Umbilical cord (tissue), 1 donor: ENCODE measurements at regions not wholly inside any gene's neighbourhood (a gene's known extent, or its start where the extent isn't known, plus 50 kb on each side); places are given as distances from the start of the nearest gene placed in this dataset.

Source experiments
- DNase-seq: peaks from one replicate; pipeline ENCODE4 v3.0.0-alpha.2; 2015; ENCODE audit warnings: low spot score

DNA sequence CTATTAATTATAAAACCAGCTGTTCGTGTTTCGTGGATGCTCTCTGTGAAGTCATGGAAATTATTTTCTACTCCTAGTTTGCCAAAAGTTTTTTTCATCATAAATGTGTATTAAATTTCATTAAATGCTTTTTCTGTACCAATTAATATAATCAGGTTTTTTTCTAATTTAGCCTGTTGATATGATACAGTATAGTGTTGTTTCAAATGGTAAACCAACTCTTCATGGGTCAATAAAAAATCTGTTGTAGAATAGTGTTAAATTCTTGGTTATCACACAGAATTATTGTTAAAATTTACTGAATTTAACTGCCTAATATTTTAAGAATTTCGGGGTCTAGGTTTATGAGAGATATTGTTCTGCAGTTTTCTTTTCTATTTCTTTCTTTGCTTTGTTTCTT is 505.9 kb upstream of the MANEA start:
- DNase-seq = no peak

DNA sequence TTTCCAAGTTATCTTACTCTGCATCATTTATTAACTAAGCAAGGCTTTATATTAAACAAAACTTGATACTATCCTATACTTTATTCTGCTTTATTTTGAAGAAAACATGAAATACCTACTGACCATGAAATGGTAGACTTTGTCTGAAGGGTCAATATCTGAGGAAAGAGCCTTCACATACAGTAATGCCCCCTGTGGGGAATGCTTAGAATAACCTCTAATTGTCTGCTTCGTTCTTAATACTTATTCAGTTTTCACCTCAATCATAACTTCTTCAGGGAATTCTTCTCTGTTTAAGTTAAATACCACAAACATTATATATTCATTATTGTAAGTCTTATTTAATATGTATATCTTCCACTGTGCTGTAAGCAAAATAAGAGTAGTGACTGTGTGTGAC is 498.9 kb upstream of the MANEA start:
- no peak for DNase-seq

DNA sequence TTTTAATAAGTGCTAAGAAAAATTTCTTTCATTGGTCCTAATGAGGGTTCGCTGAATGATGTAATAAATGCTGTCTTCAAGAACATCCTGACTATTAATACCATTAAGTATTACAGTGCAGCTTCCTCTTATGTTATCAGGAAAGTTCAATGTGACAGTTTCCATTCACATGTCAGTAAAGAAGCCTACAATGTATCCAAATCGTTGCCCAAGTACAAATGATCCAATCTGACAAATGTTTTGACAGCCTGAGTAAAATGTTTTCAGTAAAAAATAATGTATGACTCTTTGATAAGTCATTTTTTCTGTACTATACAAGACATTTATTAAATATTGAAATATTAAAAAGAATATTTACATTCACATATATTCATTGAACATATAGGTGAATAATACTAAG is 496.1 kb upstream of the MANEA start:
- DNase-seq = no peak

DNA sequence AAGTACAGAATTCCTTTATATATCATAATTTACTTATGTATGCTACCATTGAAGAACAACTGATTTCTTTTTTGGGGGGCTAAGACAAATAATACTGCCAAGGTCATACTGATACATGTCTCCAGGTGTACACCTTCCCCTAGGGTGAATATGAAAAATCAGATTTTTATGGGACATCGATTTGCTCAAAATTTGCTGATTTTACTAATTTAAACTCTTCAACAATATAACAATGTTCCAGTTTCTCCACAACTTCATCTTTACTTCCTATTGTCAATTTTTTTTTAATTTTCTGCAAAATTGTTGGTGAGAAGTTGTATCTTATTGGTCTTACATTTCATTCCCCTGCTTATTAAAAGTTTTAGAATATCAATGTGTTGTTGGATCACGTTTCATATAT is 495.4 kb upstream of the MANEA start:
- DNase-seq = no peak

DNA sequence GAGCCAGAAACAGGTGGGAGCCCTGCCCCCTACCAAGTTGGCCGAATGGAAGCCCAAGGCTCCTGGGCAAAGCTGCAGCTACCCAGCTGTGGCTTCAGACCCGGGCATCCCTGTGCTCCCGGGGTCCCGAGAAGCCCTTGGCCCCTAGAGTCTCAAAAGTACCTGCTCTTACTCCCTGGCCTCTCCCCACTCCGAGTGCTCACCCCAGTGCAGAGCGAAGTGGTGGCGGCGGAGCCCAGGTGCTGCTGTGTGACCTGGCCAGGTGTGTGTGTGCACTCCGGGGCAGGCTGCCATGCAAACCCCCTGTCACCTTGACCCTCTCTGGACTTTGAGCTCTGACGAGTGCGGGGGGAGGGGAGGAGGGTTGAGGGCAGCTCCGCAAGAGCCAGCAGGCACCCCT is 493.8 kb upstream of the MANEA start:
- no peak for DNase-seq

DNA sequence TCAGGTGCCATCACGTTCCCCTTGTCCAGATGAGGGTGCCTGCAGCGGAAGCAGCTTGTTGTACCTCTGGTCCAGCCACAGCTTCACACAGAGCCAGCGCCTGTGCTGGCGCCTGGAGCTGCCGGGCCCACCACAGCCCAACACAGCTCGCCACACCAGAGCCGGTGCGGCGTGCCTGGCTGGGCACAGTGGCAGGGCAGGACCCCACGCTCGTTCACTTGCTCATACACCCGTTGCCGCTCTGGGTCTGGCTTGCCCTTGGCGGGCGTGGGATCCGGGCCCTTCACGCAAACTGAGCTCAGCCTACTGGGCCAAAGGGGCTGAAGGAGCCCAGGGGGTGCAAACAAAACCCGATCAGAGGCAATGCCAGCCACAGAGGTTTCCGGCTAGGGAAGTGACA is 492.5 kb upstream of the MANEA start:
- no peak for DNase-seq

DNA sequence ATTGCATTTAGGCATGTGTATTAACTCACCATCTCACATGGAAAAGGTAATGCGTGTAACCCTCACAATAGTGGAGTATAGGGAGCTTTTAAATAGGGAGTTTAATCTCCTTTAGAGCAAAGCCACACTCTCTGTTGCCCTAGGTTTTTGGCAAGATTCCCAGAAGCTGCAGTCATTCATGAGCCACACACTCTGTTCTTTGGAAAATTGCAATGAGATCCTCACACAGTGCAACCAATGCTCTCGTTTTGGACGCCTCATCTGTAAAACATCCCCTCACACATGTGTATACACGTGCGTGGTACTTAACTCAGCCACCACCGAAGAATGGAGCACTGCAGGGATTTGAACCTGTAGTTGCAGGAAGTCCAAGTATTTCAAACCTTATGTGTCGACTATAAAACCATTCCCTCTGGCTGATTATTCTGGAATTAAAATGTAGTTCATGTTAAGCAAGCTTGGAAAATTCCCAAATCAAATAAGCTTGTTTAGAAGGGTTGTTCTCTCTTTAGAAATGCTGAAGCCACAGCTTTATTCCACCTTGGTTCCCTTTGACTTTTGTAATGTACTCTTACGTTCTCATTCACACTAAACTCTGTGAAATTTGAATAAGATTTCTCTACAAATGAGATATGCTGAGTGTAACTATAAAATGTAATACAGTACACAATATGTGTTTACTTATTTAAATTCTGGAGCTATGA is 489.8 kb upstream of the MANEA start:
- DNase-seq = peak; percentile 74

DNA sequence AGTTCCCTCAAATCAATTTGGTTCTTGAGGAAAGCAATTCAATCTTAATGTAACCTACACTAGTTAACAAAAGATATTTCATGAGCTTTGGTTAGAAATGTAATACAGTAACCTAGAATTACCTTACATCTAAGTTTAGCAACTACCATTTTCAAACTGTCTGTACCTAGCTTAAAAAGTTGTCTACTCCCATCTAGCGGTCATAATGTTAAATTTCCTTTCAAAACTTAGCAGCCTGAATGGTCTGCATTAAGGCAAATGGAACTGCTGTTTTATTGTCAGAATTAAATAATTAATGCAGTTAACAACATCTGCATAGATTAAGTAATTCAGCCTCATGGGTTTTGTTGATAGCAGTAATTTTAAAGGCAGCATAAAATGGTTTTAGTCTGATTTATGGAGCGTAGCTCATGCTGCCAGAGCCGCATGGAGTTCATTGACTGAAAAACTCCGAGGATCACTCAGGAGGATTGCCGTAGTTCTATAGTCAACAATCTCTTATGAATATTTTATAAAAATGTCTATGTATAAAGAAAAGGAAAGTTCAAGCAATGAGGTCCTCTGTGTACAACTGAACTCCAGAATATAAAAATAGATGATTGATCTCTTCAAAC is 485.4 kb upstream of the MANEA start:
- peak; percentile 67 for DNase-seq

DNA sequence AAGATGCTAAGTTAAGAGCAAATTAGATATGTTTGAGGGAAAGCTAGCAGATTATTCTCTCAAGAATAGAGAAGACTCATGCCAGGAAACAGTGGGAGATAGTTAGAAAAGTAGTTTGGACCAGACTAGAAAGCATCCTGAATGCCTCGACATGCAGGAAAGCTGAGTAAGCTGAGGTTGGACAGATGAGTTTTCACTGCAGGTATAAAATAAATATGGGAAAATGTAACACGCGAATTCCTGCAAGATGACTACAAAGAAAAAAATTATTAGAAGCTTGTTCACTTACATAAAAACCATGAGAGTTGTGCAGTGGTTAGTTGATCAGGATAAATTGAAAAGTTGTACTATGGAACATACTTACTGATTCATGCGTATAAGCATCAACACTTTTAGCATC is 484.2 kb upstream of the MANEA start:
- DNase-seq = no peak

DNA sequence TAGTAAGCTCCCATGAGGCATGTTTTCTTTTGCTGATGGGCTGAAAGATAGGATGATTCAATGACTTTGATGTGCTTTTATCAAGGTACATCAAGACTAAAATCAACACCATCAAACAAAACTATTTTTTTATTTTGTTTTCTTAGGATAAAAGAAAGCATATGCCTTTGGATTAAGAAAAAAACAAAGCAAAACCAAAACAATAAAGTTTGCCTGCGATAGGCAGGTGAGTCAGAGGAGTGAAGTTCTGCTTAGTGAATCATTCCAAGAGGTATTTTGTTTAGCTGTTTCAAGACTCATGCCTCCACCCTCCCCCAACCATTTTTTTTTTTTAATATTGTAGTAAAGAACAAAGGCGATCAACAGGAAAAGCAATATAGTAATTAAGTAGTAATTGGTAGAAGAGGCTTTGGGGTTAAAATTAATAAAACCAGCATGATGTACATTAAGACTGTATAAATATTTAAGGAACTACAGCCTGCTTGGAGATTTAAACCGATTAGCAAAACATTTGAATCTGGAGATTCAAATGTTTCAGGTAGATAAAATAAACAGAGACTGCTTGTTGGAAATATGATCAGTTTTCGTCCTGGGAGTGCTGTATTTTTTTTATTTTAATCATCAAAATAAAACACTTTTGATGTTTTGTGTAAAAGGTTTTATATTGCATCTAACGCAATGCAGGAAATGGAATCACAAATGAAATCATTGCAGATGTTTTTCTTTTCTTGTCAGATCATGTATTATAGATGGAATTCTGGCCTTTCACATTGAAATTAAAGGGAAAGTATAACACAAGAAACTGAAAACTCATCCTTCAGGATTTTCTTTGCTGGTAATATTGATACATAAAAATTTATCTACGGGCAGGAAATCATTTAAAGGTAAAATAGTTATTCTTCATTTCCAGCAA is 482.3 kb upstream of the MANEA start:
- DNase-seq = no peak

DNA sequence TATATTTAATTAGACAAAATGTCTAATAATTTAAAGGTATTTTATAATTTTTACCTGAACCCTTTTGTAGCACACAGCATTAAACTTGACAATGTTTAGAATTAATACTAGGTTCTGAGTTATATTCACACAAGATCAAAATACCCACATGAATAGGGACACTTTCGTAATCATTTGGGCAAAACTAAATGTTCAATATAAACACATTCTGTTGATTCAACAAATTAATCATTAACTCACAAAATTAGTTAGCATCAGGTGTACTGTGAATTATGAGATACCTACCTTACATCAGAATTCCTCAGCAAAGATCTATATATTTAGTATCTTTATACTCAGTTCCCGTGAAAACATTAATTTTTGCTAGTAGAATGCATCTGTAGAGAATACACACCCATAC is 481.5 kb upstream of the MANEA start:
- no peak for DNase-seq

DNA sequence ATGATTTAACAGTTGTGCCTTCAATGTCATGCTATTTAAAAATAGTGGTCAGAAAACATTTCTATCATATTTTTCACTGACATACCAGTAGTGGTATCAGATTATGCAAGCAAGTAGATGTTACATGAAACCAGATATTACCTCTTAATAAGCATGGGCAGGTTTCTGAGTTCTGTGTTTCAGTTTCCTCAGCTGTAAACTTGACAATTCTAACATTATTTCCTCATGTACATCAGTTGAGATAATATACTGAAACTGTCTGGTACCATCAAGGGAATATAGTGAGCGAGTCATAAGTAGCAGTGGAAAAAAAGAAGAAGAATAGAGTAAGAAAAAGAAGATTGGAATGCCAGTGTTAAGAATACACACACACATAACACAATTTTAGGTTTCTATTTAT is 477.9 kb upstream of the MANEA start:
- no peak for DNase-seq

DNA sequence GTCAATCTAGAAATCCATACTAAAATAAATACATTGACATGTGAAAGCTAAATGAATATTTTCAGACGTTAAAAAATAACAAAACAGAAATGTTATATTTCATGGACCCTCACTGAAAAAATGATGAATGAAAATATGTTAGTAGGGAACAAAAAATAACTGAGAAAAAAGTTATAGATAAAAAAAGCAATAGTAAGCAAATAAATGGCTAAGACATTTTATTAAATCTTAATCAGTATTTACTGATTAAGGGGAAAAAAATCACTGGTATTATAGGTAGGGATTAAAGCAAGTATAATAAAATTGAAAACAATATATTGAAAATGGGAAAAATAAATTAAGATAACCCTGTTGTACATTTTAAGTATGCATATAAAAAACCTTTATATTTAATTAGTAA is 468.1 kb upstream of the MANEA start:
- no peak for DNase-seq

DNA sequence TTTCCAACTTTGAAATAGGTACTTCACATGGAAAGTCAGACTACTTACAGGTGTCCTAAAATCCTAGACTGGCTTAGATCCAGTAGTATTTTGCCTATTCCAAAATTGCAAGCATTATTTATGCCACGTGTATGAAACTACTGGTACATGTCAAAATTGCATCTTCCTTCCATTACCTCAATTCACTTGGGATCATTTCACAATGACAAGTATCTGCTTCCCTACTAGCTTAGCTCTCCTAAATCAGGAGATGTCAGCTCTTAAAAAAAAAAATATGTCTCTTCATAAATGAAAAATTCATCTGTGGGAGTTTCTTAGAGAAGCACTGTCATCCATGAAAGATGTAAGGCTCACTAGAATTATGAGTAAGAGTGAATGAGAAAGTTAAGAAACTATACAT is 466.6 kb upstream of the MANEA start:
- DNase-seq = no peak

DNA sequence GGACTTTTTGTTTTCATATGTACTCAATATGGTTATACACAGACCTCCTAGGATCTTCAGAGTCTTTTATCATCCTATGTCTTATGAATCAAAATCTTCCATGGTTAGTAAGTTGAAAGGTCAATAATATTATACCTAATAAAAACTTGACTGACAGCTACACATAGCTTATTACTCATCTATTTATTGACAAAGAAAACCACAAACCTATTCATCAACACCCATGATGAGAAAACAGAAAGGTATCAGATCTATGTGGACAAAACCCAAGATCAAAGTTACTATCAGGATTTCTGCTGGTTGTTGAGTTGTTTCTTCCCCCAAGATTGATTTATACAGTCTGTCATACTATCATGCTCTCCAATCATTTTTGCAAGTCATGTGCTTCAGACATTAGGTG is 460.1 kb upstream of the MANEA start:
- DNase-seq = no peak

DNA sequence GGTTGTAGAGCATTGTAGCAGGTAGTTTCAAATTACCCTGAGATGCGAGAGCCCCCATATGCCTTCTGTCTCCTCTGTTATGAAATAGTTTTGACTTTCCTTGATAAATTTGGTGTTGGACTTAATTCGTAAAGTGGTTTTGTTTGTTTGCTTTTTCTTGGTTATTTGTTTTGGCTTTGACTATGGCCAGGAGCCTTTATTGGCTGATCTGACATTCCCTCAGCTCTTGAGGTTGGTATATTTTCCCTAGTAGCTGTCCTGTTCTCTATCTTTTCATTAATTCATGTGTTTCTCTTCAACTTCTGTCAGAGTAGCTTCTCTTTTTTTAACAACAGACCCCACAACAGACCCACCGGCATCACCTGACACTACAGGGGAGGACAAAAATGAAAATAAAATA is 457.4 kb upstream of the MANEA start:
- no peak for DNase-seq

DNA sequence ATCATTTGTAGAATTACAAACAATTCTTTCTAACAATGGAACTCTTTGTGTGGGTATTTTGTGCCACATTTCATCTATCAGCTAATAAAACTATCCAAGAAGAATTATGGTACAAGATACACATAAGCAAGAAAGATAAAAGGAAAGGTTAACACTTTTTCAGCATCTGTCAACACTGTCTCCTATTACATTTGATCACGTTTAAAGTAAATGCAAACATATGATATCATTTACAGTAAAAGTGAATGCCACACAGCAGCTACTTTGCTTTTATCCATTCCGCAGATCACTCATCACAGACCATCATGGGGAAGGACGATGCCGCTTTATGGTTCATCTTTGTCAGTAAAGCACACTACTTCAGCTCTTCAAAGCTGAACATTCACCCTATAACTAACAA is 456.4 kb upstream of the MANEA start:
- no peak for DNase-seq

DNA sequence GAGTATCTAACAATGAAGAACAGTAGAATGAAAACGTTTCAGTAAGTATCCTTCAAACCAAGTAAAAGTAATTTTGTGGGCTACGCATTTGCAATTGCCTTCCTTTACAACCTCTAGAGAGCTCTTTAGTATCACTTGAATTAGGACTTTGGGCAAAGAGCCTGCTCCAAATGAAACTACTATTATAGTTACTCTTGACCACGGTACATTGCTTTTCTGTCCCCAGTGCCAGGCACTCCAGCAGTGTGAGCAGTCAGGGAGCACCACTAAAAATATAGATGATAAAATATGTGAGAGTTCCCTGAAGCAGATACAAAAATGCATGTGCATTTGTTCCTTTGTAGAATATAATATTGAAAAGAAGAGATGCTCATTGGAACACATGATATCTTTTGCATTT is 450.1 kb upstream of the MANEA start:
- DNase-seq = no peak

DNA sequence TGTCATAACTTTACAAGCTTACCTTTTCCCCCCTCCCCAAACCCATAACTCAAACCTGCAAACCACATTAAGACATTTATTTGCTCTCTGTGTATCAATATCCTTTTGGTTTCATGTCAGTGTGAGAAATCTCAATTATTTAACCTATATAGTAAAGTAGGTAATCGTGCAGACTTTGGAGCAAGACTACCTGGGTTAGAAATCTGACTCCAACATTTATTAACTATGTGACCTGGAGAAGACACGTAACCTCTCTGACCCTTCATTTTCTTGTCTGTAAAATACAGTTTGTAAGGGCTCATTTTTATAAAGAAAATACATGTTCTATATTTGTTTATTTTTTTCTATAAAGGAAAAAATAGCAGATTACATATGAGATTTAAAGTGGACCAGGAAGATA is 448.9 kb upstream of the MANEA start:
- no peak for DNase-seq

DNA sequence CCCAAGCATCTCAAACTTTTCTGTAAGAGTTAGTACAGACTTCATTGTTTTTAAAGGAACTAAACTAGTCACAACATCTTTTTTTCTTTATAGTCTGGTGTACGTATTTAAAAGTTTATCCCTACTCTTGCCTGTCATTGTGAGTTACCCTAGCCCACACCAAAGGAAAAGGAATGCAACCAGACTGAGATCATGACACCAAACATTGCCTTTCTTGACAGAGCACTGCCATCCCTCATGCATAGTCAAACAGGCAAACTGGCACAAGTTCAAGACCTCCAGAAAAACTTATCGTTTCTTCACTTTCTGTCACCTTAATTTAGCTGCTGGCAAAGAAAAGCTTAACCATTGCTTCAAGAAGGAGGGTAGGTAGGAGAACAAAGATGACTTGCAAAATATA is 448.4 kb upstream of the MANEA start:
- DNase-seq = peak; percentile 2

DNA sequence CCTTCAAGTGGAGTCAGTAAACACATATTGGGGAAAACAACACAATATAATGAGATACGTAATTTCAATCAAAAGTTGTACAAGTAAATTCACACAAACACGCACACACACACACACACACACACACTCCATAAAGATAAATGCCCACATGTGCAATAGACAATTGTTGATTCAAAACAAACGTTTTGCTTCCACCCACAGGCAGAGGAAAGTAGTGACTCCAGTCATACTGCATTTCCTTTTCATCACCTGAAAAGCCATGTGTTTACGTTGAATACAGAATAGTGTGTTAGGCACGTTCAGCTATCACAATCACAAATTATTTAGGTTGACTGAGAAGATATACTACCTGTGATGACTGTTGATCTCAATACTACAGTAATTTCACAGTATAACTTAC is 443.8 kb upstream of the MANEA start:
- no peak for DNase-seq

DNA sequence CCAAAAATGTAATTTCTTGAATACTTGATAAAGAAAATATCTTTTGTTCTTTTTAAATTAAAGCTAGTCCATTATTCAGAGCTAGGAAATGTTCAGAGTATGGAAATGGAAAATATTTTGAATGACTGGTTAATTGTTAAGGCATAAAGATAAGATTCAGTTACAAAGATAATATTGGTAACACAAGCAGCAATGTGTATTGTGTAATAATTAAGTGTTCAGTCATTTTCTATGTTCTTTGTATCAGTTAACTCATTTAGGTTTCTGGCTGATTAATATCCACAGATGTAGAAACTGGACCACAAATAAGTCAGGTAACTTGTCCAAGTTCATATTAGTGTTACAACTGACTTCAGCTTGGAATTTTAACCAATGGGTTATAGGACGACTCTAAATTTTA is 442.2 kb upstream of the MANEA start:
- DNase-seq = no peak

DNA sequence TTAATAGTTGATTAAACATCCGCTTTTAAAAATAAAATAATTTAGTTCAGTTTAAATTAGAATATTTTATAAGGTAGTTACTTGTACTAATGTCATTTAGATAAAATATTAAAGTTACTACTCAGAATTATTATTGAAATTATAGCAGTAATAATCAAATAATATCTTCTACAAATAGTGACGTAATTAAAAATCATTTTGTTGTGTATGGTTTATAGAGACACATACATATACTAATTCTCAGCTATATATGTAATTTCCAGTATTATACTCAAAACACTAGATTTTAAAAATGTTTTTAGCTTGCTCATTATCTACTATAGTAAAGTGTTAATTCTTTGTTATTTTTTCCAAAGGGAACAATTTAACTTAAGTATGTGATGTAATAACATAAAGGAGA is 435.2 kb upstream of the MANEA start:
- DNase-seq = no peak
